GM19438 (cell line): ENCODE measurements at regions not wholly inside any gene's neighbourhood (a gene's known extent, or its start where the extent isn't known, plus 50 kb on each side); places are given as distances from the start of the nearest gene placed in this dataset.
"Not testable (repeated sequence)": the region's sequence is repeated elsewhere in the genome, so short reads cannot be mapped to it uniquely, and the experiment has no call there.

Source experiments
- ATAC-seq: cut with Tn5 transposase; IDR thresholded peaks from one replicate; pipeline ENCODE4 v1.9.1; 2021; ENCODE audit warnings: low read depth; ENCODE audit not compliant: unreplicated experiment

GRCh38 chr10:14429043-14429700, 98.4 kb upstream of the FRMD4A start:
- ATAC-seq: no peak

GRCh38 chr10:14425034-14425433, 94.3 kb upstream of the FRMD4A start:
- ATAC-seq: no peak

- no peak for ATAC-seq
Measured at GRCh38 chr10:14423111-14423744, 92.5 kb upstream of the FRMD4A start.

GRCh38 chr10:14422431-14422830, 91.7 kb upstream of the FRMD4A start:
- no peak for ATAC-seq

GRCh38 chr10:14421941-14422340, 91.2 kb upstream of the FRMD4A start:
- no peak for ATAC-seq

- not testable (repeated sequence) for ATAC-seq
Measured at GRCh38 chr10:14417336-14417735, 86.6 kb upstream of the FRMD4A start.

- no peak for ATAC-seq
Measured at GRCh38 chr10:14416308-14416700, 85.6 kb upstream of the FRMD4A start.

GRCh38 chr10:14415676-14416307, 85.1 kb upstream of the FRMD4A start:
- no peak for ATAC-seq

- no peak for ATAC-seq
Measured at GRCh38 chr10:14414901-14415300, 84.2 kb upstream of the FRMD4A start.

GRCh38 chr10:14413523-14413922, 82.8 kb upstream of the FRMD4A start:
- ATAC-seq: no peak

- no peak for ATAC-seq
Measured at GRCh38 chr10:14412624-14413023, 81.9 kb upstream of the FRMD4A start.

- ATAC-seq: no peak
Measured at GRCh38 chr10:14409856-14410458, 79.2 kb upstream of the FRMD4A start.

GRCh38 chr10:14409247-14409646, 78.5 kb upstream of the FRMD4A start:
- ATAC-seq: no peak

- no peak for ATAC-seq
Measured at GRCh38 chr10:14408139-14408538, 77.4 kb upstream of the FRMD4A start.

GRCh38 chr10:14407567-14407966, 76.8 kb upstream of the FRMD4A start:
- ATAC-seq: no peak

GRCh38 chr10:14405076-14406065, 74.6 kb upstream of the FRMD4A start:
- ATAC-seq: no peak

GRCh38 chr10:14403881-14404623, 73.3 kb upstream of the FRMD4A start:
- no peak for ATAC-seq

- ATAC-seq: no peak
Measured at GRCh38 chr10:14403359-14403758, 72.6 kb upstream of the FRMD4A start.

GRCh38 chr10:14399641-14400040, 68.9 kb upstream of the FRMD4A start:
- no peak for ATAC-seq

GRCh38 chr10:14397066-14397465, 66.3 kb upstream of the FRMD4A start:
- no peak for ATAC-seq
